Testis (tissue), 2 donors: ENCODE measurements at regions not wholly inside any gene's neighbourhood (a gene's known extent, or its start where the extent isn't known, plus 50 kb on each side); places are given as distances from the start of the nearest gene placed in this dataset.

Experiments used
- CTCF ChIP-seq, 3 experiments: fragments of 450-650 bp in 2 of 3; fragments of 200-600 bp in 1 of 3; sonication (generic) in 1 of 3; IDR thresholded peaks; one replicate each; pipeline ENCODE4 v1.5.1; 2016 to 2019; ENCODE audit warnings: antibody characterized with exemption in 3 of 3, mild to moderate bottlenecking in 2 of 3, moderate library complexity in 1 of 3
- POLR2A ChIP-seq: fragments of 450-650 bp; IDR thresholded peaks from one replicate; pipeline ENCODE4 v1.6.1; 2017; ENCODE audit warnings: antibody characterized with exemption, mild to moderate bottlenecking, moderate library complexity

DNA sequence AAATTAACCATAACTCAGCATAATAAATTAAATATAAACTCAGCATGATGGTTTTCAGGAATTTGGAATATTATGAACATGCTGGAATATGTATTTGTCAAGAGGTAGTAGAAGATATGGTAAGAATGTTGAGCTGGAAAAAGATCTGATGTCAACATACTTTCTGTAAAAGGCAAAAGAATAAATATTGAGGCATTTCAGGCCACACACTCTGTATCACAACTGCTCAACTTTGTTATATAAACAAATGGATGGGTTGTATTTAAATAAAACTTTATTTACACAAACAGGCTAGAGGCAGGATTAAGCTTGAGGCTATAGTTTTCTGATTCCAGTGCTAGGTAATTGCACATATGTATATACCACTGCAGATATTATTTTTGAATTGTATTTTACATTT, 1409.4 kb downstream of the MRPL39 start:
- TF ChIP-seq POLR2A (no peak), CTCF (IDR thresholded peaks at IDR 0.05) (no peak)
